Testis (tissue), 2 donors: ENCODE measurements at regions not wholly inside any gene's neighbourhood (a gene's known extent, or its start where the extent isn't known, plus 50 kb on each side); places are given as distances from the start of the nearest gene placed in this dataset.

Experiments used
- DNase-seq: peaks from one replicate; pipeline ENCODE4 v3.0.0-alpha.2; 2019
- H3K27ac ChIP-seq, 2 donors: fragments of 200-600 bp; sonication (generic); one replicate each; pipeline ENCODE4 v1.5.1; 2019
- H3K27me3 ChIP-seq: fragments of 200-600 bp; sonication (generic); one replicate; pipeline ENCODE4 v1.5.1; 2019
- H3K36me3 ChIP-seq: fragments of 200-600 bp; sonication (generic); one replicate; pipeline ENCODE4 v1.5.1; 2017; ENCODE audit warnings: low read depth; ENCODE audit errors: missing control alignments
- H3K4me1 ChIP-seq: fragments of 200-600 bp; sonication (generic); one replicate; pipeline ENCODE4 v1.5.1; 2019
- H3K4me3 ChIP-seq, 2 donors: fragments of 200-600 bp; sonication (generic); one replicate each; pipeline ENCODE4 v1.5.1; 2017 to 2019
- H3K9me3 ChIP-seq: fragments of 200-600 bp; sonication (generic); one replicate; pipeline ENCODE4 v1.5.1; 2017
- POLR2A ChIP-seq: fragments of 450-650 bp; IDR thresholded peaks from one replicate; pipeline ENCODE4 v1.6.1; 2017; ENCODE audit warnings: antibody characterized with exemption, mild to moderate bottlenecking, moderate library complexity
- WGBS, 2 donors: methylation state at CpG; one replicate each; pipeline ENCODE4 v1.1.5; 2018; 5-methylcytosine and 5-hydroxymethylcytosine counted together
- intact Hi-C: fragments of 100-400 bp; cut with DNase I; formaldehyde crosslinking; loops from one replicate; pipeline ENCODE4 v1.15.1; 2023; ENCODE audit warnings: low total_unique reads
- TF ChIP-seq, protein P1 (sequence below), 3 experiments: fragments of 450-650 bp in 2 of 3; fragments of 200-600 bp in 1 of 3; sonication (generic) in 1 of 3; IDR thresholded peaks; one replicate each; pipeline ENCODE4 v1.5.1; 2016 to 2019; ENCODE audit warnings: antibody characterized with exemption in 3 of 3, mild to moderate bottlenecking in 2 of 3, moderate library complexity in 1 of 3

DNA sequence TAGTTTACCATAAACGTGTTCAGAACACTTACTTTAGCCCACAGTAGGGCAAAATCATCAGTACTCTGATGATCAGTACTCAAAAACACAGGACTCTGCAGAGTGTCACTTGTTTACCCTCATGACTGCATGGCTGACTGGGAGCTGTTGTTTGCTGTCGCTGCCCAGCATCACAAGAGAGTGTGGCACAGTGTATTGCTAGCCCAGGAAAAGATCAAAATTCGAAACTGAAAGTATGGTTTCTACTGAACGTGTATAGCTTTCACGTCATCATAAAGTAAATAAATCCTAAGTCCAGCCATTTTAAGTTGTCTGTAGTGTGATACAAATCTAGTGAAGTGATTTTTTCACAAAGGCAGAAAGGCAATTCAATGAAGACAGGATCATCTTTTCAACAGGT is 184.6 kb downstream of the RAMP3 start:
- Histone ChIP-seq H3K4me1 (no peaks in the 10 kb centered on the region), H3K27ac (no peak overlapping the region), H3K4me3 (no peak overlapping the region), H3K36me3 (no peaks in the 10 kb centered on the region), H3K27me3 (no peaks in the 10 kb centered on the region), H3K9me3 (no peaks in the 10 kb centered on the region)
- TF ChIP-seq, protein P1, sequence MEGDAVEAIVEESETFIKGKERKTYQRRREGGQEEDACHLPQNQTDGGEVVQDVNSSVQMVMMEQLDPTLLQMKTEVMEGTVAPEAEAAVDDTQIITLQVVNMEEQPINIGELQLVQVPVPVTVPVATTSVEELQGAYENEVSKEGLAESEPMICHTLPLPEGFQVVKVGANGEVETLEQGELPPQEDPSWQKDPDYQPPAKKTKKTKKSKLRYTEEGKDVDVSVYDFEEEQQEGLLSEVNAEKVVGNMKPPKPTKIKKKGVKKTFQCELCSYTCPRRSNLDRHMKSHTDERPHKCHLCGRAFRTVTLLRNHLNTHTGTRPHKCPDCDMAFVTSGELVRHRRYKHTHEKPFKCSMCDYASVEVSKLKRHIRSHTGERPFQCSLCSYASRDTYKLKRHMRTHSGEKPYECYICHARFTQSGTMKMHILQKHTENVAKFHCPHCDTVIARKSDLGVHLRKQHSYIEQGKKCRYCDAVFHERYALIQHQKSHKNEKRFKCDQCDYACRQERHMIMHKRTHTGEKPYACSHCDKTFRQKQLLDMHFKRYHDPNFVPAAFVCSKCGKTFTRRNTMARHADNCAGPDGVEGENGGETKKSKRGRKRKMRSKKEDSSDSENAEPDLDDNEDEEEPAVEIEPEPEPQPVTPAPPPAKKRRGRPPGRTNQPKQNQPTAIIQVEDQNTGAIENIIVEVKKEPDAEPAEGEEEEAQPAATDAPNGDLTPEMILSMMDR (IDR thresholded peaks at IDR 0.05) = no peak
- TF ChIP-seq POLR2A = no peak
- WGBS, 2 donors = 82 to 85% methylated on average over 5 of the region's 5 CpGs
- intact Hi-C loops = no loop called here
- no peak for DNase-seq

DNA sequence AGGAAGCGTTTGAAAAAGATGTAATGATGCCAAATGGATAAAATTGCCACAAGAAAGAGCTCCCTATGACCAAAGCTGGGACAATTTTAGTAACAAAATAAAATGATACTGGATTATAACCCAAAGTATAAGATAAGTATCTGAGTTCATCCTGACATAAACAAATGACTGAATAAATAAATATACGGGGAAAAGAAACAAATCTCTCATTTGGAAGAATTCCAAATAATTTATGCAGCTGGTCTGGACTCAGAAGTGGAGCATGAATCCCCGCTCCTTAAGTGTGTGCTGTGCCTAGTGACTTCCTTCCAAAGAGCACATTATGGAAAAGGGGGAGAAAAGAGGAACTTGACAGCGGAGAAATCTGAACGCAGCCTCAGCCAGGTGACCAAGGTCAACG is 186.2 kb downstream of the RAMP3 start:
- intact Hi-C loops = no loop called here
- Histone ChIP-seq H3K4me1 (no peaks in the 10 kb centered on the region), H3K27me3 (no peaks in the 10 kb centered on the region), H3K36me3 (no peaks in the 10 kb centered on the region), H3K4me3 (no peak overlapping the region), H3K27ac (no peak overlapping the region), H3K9me3 (no peaks in the 10 kb centered on the region)
- WGBS, 2 donors = 44 to 45% methylated on average over 6 of the region's 6 CpGs
- no peak for TF ChIP-seq POLR2A
- TF ChIP-seq, protein P1 (IDR thresholded peaks at IDR 0.05) = no peak
- DNase-seq = no peak

- Histone ChIP-seq H3K9me3 (no peaks in the 10 kb centered on the region), H3K4me1 (no peaks in the 10 kb centered on the region), H3K4me3 (no peak overlapping the region), H3K36me3 (no peaks in the 10 kb centered on the region), H3K27ac (no peak overlapping the region), H3K27me3 (no peaks in the 10 kb centered on the region)
- 75% methylated on average over 2 of the region's 2 CpGs for WGBS, 2 donors
- no peak for DNase-seq
- TF ChIP-seq, protein P1 (IDR thresholded peaks at IDR 0.05) = no peak
- TF ChIP-seq POLR2A = no peak
- intact Hi-C loops = no loop called here
Observed at GRCh38 chr7:45347804-45348203, 190.2 kb downstream of the RAMP3 start.

DNA sequence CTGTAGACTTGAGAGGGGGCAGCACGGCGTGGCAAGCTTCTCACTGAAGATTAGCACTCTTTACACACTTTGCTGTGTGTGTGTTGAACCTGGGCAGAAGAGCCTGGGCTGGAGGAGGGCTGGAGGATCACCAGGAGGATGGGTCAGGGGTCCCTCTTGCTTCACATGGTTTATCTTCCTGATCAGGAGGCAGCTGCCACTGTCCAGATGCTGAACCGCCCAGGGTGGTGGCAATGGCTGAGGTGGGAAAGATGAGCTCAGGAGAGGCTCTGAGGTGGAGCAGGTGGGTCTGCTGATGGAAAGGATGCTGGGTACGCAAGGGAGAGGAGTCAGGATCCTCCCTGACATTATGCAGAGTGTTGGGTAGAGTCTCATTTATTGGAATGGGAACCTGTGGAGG is 191.5 kb downstream of the RAMP3 start:
- Histone ChIP-seq H3K27me3 (no peaks in the 10 kb centered on the region), H3K27ac (no peak overlapping the region), H3K4me1 (no peaks in the 10 kb centered on the region), H3K9me3 (no peaks in the 10 kb centered on the region), H3K36me3 (no peaks in the 10 kb centered on the region), H3K4me3 (no peak overlapping the region)
- intact Hi-C loops = no loop called here
- DNase-seq = no peak
- 95 to 97% methylated on average over 4 of the region's 4 CpGs for WGBS, 2 donors
- TF ChIP-seq POLR2A = no peak
- TF ChIP-seq, protein P1 (IDR thresholded peaks at IDR 0.05) = no peak

- 79 to 87% methylated on average over 3 of the region's 3 CpGs for WGBS, 2 donors
- Histone ChIP-seq H3K27ac (no peak overlapping the region), H3K36me3 (no peaks in the 10 kb centered on the region), H3K27me3 (no peaks in the 10 kb centered on the region), H3K9me3 (no peaks in the 10 kb centered on the region), H3K4me3 (no peak overlapping the region), H3K4me1 (no peaks in the 10 kb centered on the region)
- no peak for DNase-seq
- TF ChIP-seq, protein P1 (IDR thresholded peaks at IDR 0.05) = no peak
- TF ChIP-seq POLR2A = no peak
- intact Hi-C loops = no loop called here
Observed at GRCh38 chr7:45350896-45351295, 193.3 kb downstream of the RAMP3 start.
